PFSK-1 (cell line): ENCODE measurements at regions not wholly inside any gene's neighbourhood (a gene's known extent, or its start where the extent isn't known, plus 50 kb on each side); places are given as distances from the start of the nearest gene placed in this dataset.

Experiments
- POLR2AphosphoS5 ChIP-seq: IDR thresholded peaks from 2 replicates; pipeline ENCODE4 v1.6.1; 2012; ENCODE audit warnings: low read depth, mild to moderate bottlenecking, control low read depth, low read length, moderate library complexity
- SIN3A ChIP-seq: IDR thresholded peaks from 2 replicates; pipeline ENCODE4 v1.6.1; 2012; ENCODE audit warnings: mild to moderate bottlenecking, low read length, moderate library complexity, borderline replicate concordance; ENCODE audit not compliant: insufficient read depth
- TAF1 ChIP-seq: IDR thresholded peaks from 2 replicates; pipeline ENCODE4 v1.6.1; 2012; ENCODE audit warnings: low read length, control low read depth, borderline replicate concordance; ENCODE audit not compliant: insufficient read depth
- TF ChIP-seq, protein P1 (sequence below), 2 experiments: IDR thresholded peaks; 2 replicates each; pipeline versions ENCODE4 v1.6.1 to v1.8.0; 2011 to 2012; ENCODE audit warnings: low read depth in 2 of 2, low read length in 2 of 2, control low read depth in 1 of 2, inconsistent platforms in 1 of 2, mild to moderate bottlenecking in 1 of 2, moderate library complexity in 1 of 2; ENCODE audit not compliant: insufficient read depth in 1 of 2

DNA sequence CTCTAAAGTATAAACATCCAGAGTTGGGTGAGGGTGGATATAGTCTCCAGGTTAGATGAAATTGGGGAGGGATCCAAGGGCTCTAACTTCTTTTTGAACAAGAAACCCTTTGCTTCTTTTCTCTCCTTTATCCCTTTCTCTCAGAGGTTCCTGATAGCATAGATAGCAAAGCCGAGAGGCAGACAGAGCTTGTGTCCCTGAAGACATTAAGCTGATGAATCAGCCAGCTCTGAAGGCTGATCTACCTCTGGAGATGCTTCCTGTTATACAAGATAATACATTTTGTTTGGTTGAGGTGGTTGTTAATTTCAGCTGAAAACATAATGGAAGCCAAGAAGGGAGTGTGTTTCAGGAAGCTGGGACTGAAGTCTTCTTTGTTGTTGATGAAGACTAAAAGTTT lies 193.2 kb downstream of the PDCD6IP start:
- TF ChIP-seq POLR2AphosphoS5 (no peak), TAF1 (no peak), SIN3A (no peak)
- TF ChIP-seq, protein P1, sequence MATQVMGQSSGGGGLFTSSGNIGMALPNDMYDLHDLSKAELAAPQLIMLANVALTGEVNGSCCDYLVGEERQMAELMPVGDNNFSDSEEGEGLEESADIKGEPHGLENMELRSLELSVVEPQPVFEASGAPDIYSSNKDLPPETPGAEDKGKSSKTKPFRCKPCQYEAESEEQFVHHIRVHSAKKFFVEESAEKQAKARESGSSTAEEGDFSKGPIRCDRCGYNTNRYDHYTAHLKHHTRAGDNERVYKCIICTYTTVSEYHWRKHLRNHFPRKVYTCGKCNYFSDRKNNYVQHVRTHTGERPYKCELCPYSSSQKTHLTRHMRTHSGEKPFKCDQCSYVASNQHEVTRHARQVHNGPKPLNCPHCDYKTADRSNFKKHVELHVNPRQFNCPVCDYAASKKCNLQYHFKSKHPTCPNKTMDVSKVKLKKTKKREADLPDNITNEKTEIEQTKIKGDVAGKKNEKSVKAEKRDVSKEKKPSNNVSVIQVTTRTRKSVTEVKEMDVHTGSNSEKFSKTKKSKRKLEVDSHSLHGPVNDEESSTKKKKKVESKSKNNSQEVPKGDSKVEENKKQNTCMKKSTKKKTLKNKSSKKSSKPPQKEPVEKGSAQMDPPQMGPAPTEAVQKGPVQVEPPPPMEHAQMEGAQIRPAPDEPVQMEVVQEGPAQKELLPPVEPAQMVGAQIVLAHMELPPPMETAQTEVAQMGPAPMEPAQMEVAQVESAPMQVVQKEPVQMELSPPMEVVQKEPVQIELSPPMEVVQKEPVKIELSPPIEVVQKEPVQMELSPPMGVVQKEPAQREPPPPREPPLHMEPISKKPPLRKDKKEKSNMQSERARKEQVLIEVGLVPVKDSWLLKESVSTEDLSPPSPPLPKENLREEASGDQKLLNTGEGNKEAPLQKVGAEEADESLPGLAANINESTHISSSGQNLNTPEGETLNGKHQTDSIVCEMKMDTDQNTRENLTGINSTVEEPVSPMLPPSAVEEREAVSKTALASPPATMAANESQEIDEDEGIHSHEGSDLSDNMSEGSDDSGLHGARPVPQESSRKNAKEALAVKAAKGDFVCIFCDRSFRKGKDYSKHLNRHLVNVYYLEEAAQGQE (IDR thresholded peaks at IDR 0.05; ENCODE audit: insufficient read depth in 1 of 2, low read depth in 2 of 2, low read length in 2 of 2) = no peak
